HG02981 (cell line): ENCODE measurements at regions not wholly inside any gene's neighbourhood (a gene's known extent, or its start where the extent isn't known, plus 50 kb on each side); places are given as distances from the start of the nearest gene placed in this dataset.

Source experiments
- ATAC-seq: cut with Tn5 transposase; IDR thresholded peaks from one replicate; pipeline ENCODE4 v1.9.1; 2021; ENCODE audit warnings: mild to moderate bottlenecking, moderate library complexity; ENCODE audit not compliant: unreplicated experiment

- no peak for ATAC-seq
These were observed 370.3 kb upstream of the RGMB start for GRCh38 chr5:98403131-98403530.

GRCh38 chr5:98414938-98415337, 358.5 kb upstream of the RGMB start:
- ATAC-seq, result no peak

GRCh38 chr5:98415663-98416062, 357.8 kb upstream of the RGMB start:
- no peak for ATAC-seq

- ATAC-seq, result no peak
These were observed 356.9 kb upstream of the RGMB start for GRCh38 chr5:98416541-98416940.

- ATAC-seq, result no peak
These were observed 353.6 kb upstream of the RGMB start for GRCh38 chr5:98419825-98420224.

GRCh38 chr5:98424681-98425450, 348.6 kb upstream of the RGMB start:
- no peak for ATAC-seq

GRCh38 chr5:98425640-98426039, 347.8 kb upstream of the RGMB start:
- ATAC-seq, result no peak

GRCh38 chr5:98428806-98429205, 344.7 kb upstream of the RGMB start:
- no peak for ATAC-seq

- no peak for ATAC-seq
These were observed 341.1 kb upstream of the RGMB start for GRCh38 chr5:98432378-98432777.

- no peak for ATAC-seq
These were observed 340.4 kb upstream of the RGMB start for GRCh38 chr5:98433022-98433421.

- no peak for ATAC-seq
These were observed 339.8 kb upstream of the RGMB start for GRCh38 chr5:98433673-98434072.

- ATAC-seq, result no peak
These were observed 336.8 kb upstream of the RGMB start for GRCh38 chr5:98436667-98437066.

GRCh38 chr5:98442448-98442847, 331.0 kb upstream of the RGMB start:
- ATAC-seq, result no peak

- ATAC-seq, result no peak
These were observed 329.6 kb upstream of the RGMB start for GRCh38 chr5:98443881-98444280.

GRCh38 chr5:98453296-98453695, 320.2 kb upstream of the RGMB start:
- ATAC-seq, result no peak

GRCh38 chr5:98454407-98454806, 319.1 kb upstream of the RGMB start:
- ATAC-seq, result no peak

GRCh38 chr5:98454904-98455303, 318.6 kb upstream of the RGMB start:
- no peak for ATAC-seq

- no peak for ATAC-seq
These were observed 317.8 kb upstream of the RGMB start for GRCh38 chr5:98455665-98456064.

- ATAC-seq, result no peak
These were observed 315.5 kb upstream of the RGMB start for GRCh38 chr5:98458004-98458403.

GRCh38 chr5:98458726-98459125, 314.7 kb upstream of the RGMB start:
- no peak for ATAC-seq

- no peak for ATAC-seq
These were observed 312.9 kb upstream of the RGMB start for GRCh38 chr5:98460536-98460935.

GRCh38 chr5:98461485-98461884, 312.0 kb upstream of the RGMB start:
- no peak for ATAC-seq

GRCh38 chr5:98463222-98463621, 310.2 kb upstream of the RGMB start:
- ATAC-seq, result no peak
